ENCODE measurements at regions not wholly inside any gene's neighbourhood (a gene's known extent, or its start where the extent isn't known, plus 50 kb on each side); places are given as distances from the start of the nearest gene placed in this dataset.

- TF ChIP-seq EZH2phosphoT487 (IDR thresholded peaks at IDR 0.05; ENCODE audit: borderline replicate concordance, low read length) (no peak), CTCF (IDR thresholded peaks at IDR 0.05; ENCODE audit: low read depth, low read length, poor library complexity, severe bottlenecking) (no peak)
Measured at GRCh38 chr2:105544591-105545377, 145.9 kb upstream of the FHL2 start.

Data from DOHH2 (cell line).